ENCODE measurements at regions not wholly inside any gene's neighbourhood (a gene's known extent, or its start where the extent isn't known, plus 50 kb on each side); places are given as distances from the start of the nearest gene placed in this dataset.

DNA sequence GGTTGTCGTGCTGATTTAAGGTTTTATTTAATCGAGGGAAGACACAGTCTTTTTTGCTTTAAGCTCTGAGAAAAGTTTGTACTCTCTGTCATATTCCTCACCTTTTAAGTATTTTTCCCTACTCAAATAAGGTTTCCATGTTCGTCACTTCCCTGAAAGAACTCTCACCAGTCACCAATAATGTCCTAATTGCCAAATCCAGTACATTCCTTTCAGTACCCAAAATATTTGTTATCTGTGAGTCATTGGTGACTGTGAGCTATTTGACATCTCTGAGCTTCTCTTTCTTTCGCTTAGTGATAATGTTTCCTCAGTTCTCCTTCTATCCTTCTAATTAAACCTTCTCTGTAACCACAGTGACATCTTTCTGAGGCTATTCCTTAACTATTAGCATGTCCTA, 874.2 kb upstream of the ADGRL2 start:
- Histone ChIP-seq H3K4me3 (ENCODE audit: low read length) (no peak overlapping the region), H3K27me3 (ENCODE audit: control insufficient read depth, insufficient read depth, low read length, poor library complexity, severe bottlenecking) (no peaks in the 10 kb centered on the region), H3K36me3 (ENCODE audit: control insufficient read depth, insufficient read depth, low read length) (no peaks in the 10 kb centered on the region), H3K9ac (ENCODE audit: extremely low read depth, low read length, poor library complexity, severe bottlenecking) (no peak overlapping the region), H3K4me1 (ENCODE audit: control insufficient read depth, insufficient read depth, low read length) (no peaks in the 10 kb centered on the region), H3K27ac (ENCODE audit: low read depth, low read length) (no peak overlapping the region), H3K9me3 (ENCODE audit: control insufficient read depth, low read length) (peaks cover 20% of the 10 kb centered on the region)
- H3K27me3 Mint-ChIP-seq (ENCODE audit: insufficient read depth), result no peaks in the 10 kb centered on the region
- no peaks in the 10 kb centered on the region for H3K36me3 Mint-ChIP-seq (ENCODE audit: low read depth)
- peaks cover 11% of the 10 kb centered on the region for H3K9me3 Mint-ChIP-seq
- no peak for DNase-seq
- H3K4me3 Mint-ChIP-seq, result no peak overlapping the region
- H3K27ac Mint-ChIP-seq, result no peak overlapping the region
- WGBS, 2 experiments (ENCODE audit: insufficient coverage in 1 of 2, insufficient read length in 1 of 2), result 92 to 94% methylated on average over 2 to 4 of the region's 4 CpGs
- no peaks in the 10 kb centered on the region for H3K4me1 Mint-ChIP-seq
- TF ChIP-seq, protein P1, sequence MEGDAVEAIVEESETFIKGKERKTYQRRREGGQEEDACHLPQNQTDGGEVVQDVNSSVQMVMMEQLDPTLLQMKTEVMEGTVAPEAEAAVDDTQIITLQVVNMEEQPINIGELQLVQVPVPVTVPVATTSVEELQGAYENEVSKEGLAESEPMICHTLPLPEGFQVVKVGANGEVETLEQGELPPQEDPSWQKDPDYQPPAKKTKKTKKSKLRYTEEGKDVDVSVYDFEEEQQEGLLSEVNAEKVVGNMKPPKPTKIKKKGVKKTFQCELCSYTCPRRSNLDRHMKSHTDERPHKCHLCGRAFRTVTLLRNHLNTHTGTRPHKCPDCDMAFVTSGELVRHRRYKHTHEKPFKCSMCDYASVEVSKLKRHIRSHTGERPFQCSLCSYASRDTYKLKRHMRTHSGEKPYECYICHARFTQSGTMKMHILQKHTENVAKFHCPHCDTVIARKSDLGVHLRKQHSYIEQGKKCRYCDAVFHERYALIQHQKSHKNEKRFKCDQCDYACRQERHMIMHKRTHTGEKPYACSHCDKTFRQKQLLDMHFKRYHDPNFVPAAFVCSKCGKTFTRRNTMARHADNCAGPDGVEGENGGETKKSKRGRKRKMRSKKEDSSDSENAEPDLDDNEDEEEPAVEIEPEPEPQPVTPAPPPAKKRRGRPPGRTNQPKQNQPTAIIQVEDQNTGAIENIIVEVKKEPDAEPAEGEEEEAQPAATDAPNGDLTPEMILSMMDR (conservative IDR thresholded peaks at IDR 0.05), result no peak

DNA sequence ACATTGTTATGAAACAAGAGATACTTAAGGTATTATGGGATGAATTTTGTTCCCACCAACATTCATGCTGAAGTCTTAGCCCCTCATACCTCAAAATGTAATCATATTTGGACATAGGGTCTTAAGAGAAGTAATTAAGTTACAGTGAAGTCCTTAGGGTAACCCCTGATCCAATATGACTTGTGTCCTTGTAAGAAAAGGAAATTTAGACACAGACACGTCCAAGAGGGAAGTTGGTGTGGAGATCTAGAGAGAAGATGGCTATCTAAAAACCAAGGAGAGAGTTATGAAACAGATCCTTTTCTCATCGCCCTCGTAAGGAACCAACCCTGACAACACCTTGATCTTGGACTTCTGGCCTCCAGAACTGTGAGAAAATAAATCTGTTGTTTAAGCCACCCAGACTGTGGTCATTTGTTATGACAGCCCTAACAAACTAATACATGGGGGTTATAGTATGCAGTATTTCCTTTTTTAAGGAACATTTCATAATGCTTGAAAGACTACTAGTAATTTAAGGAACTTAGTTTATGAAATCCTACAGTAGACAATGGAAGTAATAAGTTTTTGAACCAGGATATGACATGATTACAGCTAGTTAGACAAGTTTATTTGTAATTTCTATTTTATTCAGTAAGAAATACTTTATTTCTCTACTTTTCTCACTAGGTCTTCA, 875.5 kb upstream of the ADGRL2 start:
- H3K9ac ChIP-seq (ENCODE audit: extremely low read depth, low read length, poor library complexity, severe bottlenecking), result no peak overlapping the region
- Mint-ChIP-seq H3K4me3 (no peak overlapping the region), H3K9me3 (no peaks in the 10 kb centered on the region), H3K36me3 (ENCODE audit: low read depth) (no peaks in the 10 kb centered on the region), H3K27me3 (ENCODE audit: insufficient read depth) (no peaks in the 10 kb centered on the region), H3K4me1 (no peaks in the 10 kb centered on the region), H3K27ac (no peak overlapping the region)
- H3K4me1 ChIP-seq (ENCODE audit: control insufficient read depth, insufficient read depth, low read length), result no peaks in the 10 kb centered on the region
- no peaks in the 10 kb centered on the region for H3K27me3 ChIP-seq (ENCODE audit: control insufficient read depth, insufficient read depth, low read length, poor library complexity, severe bottlenecking)
- 84 to 96% methylated on average over 3 of the region's 3 CpGs for WGBS, 2 experiments (ENCODE audit: insufficient coverage in 1 of 2, insufficient read length in 1 of 2)
- H3K27ac ChIP-seq (ENCODE audit: low read depth, low read length), result no peak overlapping the region
- peaks cover 7% of the 10 kb centered on the region for H3K9me3 ChIP-seq (ENCODE audit: control insufficient read depth, low read length)
- no peaks in the 10 kb centered on the region for H3K36me3 ChIP-seq (ENCODE audit: control insufficient read depth, insufficient read depth, low read length)
- TF ChIP-seq, protein P1 (conservative IDR thresholded peaks at IDR 0.05), result no peak
- H3K4me3 ChIP-seq (ENCODE audit: low read length), result no peak overlapping the region
- no peak for DNase-seq

DNA sequence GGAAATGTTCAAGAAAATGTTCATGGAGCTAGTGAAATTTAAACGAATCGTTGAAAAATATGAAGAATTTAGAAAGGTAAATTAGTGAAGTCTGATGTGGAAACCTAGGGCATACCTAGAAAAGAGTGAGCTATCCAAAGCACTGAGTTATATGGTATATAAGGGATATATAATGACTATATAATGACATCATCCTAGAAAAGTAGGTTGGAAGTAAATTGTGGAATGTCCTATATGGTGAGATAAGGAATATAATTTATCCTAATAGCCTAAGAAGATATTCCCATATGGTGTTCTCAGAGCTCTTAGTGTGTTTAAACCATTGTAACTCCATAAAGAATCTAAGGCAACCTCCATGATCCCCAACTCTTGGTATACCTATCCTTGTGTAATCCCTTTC, 876.4 kb upstream of the ADGRL2 start:
- Histone ChIP-seq H3K27ac (ENCODE audit: low read depth, low read length) (no peak overlapping the region), H3K9me3 (ENCODE audit: control insufficient read depth, low read length) (peaks cover 1% of the 10 kb centered on the region), H3K4me3 (ENCODE audit: low read length) (no peak overlapping the region), H3K27me3 (ENCODE audit: control insufficient read depth, insufficient read depth, low read length, poor library complexity, severe bottlenecking) (no peaks in the 10 kb centered on the region), H3K36me3 (ENCODE audit: control insufficient read depth, insufficient read depth, low read length) (no peaks in the 10 kb centered on the region), H3K4me1 (ENCODE audit: control insufficient read depth, insufficient read depth, low read length) (no peaks in the 10 kb centered on the region), H3K9ac (ENCODE audit: extremely low read depth, low read length, poor library complexity, severe bottlenecking) (no peak overlapping the region)
- H3K27me3 Mint-ChIP-seq (ENCODE audit: insufficient read depth), result no peaks in the 10 kb centered on the region
- H3K4me3 Mint-ChIP-seq, result no peak overlapping the region
- WGBS, 2 experiments (ENCODE audit: insufficient coverage in 1 of 2, insufficient read length in 1 of 2), result 91 to 93% methylated on average over 2 of the region's 2 CpGs
- no peaks in the 10 kb centered on the region for H3K4me1 Mint-ChIP-seq
- DNase-seq, result no peak
- no peak overlapping the region for H3K27ac Mint-ChIP-seq
- H3K9me3 Mint-ChIP-seq, result no peaks in the 10 kb centered on the region
- TF ChIP-seq, protein P1 (conservative IDR thresholded peaks at IDR 0.05), result no peak
- no peaks in the 10 kb centered on the region for H3K36me3 Mint-ChIP-seq (ENCODE audit: low read depth)

All from endodermal cell (in vitro differentiated cells).